ENCODE measurements at regions not wholly inside any gene's neighbourhood (a gene's known extent, or its start where the extent isn't known, plus 50 kb on each side); places are given as distances from the start of the nearest gene placed in this dataset.

GRCh38 chr12:30830751-30831150, 76.0 kb upstream of the CAPRIN2 start:
- DNase-seq (ENCODE audit: low read depth): no peak
- TF ChIP-seq CTCF (IDR thresholded peaks at IDR 0.05; ENCODE audit: insufficient read depth, low read length): no peak

GRCh38 chr12:30829876-30830275, 75.1 kb upstream of the CAPRIN2 start:
- H3K4me3 ChIP-seq (ENCODE audit: low read depth, low read length): no peak overlapping the region
- no peak for TF ChIP-seq CTCF (IDR thresholded peaks at IDR 0.05; ENCODE audit: insufficient read depth, low read length)
- no peak for DNase-seq (ENCODE audit: low read depth)

More at GRCh38 chr12:30830751-30831150, 76.0 kb upstream of the CAPRIN2 start:
- no peak overlapping the region for H3K4me3 ChIP-seq (ENCODE audit: low read depth, low read length)

GRCh38 chr12:30828686-30829085, 73.9 kb upstream of the CAPRIN2 start:
- H3K4me3 ChIP-seq (ENCODE audit: low read depth, low read length): no peak overlapping the region
- no peak for TF ChIP-seq CTCF (IDR thresholded peaks at IDR 0.05; ENCODE audit: insufficient read depth, low read length)
- DNase-seq (ENCODE audit: low read depth): no peak

GRCh38 chr12:30827101-30828066, 72.6 kb upstream of the CAPRIN2 start:
- no peak overlapping the region for H3K4me3 ChIP-seq (ENCODE audit: low read depth, low read length)
- TF ChIP-seq CTCF (IDR thresholded peaks at IDR 0.05; ENCODE audit: insufficient read depth, low read length): no peak

GRCh38 chr12:30826276-30826675, 71.5 kb upstream of the CAPRIN2 start:
- H3K4me3 ChIP-seq (ENCODE audit: low read depth, low read length): no peak overlapping the region
- no peak for DNase-seq (ENCODE audit: low read depth)
- TF ChIP-seq CTCF (IDR thresholded peaks at IDR 0.05; ENCODE audit: insufficient read depth, low read length): no peak

More at GRCh38 chr12:30827101-30828066, 72.6 kb upstream of the CAPRIN2 start:
- DNase-seq (ENCODE audit: low read depth): peak; percentile 50

GRCh38 chr12:30825341-30825740, 70.6 kb upstream of the CAPRIN2 start:
- no peak for DNase-seq (ENCODE audit: low read depth)
- no peak for TF ChIP-seq CTCF (IDR thresholded peaks at IDR 0.05; ENCODE audit: insufficient read depth, low read length)
- H3K4me3 ChIP-seq (ENCODE audit: low read depth, low read length): no peak overlapping the region

All from fibroblast of the aortic adventitia (primary cell).